NCI-H1930 (cell line): ENCODE measurements at regions not wholly inside any gene's neighbourhood (a gene's known extent, or its start where the extent isn't known, plus 50 kb on each side); places are given as distances from the start of the nearest gene placed in this dataset.
"Not testable (repeated sequence)": the region's sequence is repeated elsewhere in the genome, so short reads cannot be mapped to it uniquely, and the experiment has no call there.

Experiments
- DNase-seq, 2 experiments: peaks; one replicate each; lab custom pipeline; 2025; lab: John Stamatoyannopoulos, UW

DNA sequence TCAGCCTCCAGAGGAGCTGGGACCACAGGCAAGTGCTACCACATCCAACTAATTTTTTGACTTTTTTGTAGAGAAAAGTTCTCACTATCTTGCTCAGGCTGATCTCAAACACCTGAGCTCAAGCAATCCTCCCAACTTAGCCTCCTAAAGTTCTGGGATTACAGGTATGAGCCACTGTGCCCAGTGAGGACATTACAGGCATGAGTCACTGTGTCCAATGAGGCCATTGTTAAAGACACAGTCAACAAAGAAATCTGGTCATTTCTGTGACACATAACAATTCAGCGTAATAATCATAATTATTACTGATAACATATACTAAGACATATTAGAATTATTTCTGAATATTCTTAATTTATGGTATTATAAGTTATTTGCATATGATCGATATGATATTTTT, 463.4 kb upstream of the NDN start:
- no peak for DNase-seq

DNA sequence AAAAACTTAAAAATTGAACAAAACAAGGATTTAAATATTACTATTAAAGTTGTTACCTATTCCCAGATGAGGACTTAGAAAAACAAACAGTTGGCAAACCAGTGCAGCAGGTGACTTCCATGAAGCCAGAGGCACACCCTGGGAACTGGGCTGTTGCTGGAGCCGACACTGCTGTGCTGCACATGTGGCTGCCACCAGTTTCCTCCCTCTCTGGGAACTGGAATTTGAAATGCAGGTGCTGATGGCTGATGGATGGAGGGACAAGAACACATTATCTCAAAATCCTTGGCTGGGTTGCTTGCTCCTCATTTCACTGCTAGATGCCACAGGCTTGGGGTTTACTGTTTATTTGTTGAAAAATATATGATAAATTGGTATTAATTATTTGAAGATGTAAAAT, 471.2 kb upstream of the NDN start:
- not testable (repeated sequence) for DNase-seq

DNA sequence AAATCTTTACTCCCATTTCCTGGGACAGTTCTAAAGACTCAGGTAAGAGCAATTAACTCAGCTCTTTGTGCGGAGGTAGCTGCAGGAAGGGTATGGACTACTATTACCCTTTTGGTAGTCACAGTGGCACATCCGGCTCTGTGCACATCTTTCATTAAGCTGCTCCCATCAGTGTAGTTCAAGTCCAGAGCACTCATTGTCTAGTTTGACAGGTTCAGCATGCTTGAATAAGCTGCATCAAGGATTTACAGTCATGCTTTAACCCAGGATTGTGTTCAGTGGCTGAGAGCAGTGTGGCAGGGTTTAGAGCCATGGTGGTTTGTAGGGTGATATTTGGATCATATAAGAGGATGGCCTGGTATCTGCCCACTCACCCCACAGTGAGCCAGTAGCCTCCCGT, 478.4 kb upstream of the NDN start:
- not testable (repeated sequence) for DNase-seq

DNA sequence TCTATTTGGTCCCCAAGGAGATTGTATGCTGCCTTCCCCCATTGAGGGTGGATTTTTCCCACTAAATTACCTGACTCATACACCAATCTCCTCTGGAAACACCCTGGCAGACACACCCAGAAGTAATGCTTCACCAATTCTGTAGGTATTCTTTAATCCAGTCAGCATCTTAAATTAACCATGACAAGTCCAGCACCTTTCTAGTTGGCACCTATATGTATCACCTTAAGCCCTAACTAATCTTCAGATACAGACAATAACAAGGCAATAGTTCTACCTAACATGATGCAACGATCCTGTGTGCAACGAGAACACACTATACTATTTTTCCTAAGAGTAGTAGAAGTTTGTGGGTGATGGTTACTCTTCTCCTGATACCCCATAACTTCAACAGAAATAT, 473.3 kb upstream of the NPAP1 start:
- not testable (repeated sequence) for DNase-seq

DNA sequence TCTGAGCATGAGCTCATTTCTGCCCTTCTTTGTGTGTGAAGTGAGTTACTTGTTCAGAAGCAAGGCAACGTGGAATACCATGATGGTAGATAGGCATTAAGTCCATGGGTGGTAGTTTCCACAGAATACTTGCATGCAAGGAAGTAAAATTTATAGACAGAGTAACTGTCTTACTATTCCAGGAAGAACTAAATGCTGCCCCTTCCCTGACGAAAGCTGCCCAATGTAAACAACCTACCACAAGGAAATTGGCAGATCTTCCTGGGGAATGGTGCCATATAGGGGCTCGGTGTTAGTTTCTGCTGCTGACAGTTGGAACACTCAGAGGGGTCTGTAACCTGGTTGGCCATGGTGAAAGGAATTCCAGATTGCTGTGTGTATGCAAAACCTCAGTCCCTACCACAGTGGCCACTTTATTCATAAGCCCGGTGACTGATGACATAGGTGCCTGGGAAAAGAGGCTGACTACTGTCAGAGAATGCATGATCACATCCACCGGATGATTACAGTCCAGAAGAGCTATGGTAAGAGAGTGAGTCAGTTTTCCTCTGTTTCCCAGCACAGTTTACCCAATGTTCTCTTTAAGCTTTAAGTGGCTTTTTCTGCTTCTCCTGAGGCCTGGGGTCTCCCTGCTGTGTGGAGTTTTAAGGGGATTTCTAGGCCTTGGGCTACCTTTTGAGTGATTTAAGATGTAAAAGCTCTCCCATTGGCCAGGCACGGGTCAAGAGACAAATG, 463.7 kb upstream of the NPAP1 start:
- DNase-seq = not testable (repeated sequence)

DNA sequence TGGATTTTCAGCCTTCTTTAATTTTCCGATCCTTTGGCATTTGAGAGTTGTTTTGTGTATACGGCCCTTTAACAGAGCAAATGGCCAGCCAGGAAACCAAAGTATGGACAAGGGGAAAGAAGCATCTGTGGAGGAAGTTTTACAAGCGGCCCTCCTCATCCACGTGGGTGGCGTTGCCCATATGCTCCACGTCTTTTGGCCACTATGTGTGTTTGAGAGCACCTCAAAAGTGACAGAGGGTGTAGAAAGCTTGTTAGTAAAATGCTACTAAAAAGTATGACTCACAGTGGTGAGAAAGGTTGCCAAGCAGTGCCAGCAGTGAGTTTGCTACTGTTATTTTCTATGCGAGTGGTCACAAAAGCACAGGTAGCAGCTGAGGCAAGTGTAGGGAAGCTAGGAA, 451.8 kb upstream of the NPAP1 start:
- DNase-seq = no peak

DNA sequence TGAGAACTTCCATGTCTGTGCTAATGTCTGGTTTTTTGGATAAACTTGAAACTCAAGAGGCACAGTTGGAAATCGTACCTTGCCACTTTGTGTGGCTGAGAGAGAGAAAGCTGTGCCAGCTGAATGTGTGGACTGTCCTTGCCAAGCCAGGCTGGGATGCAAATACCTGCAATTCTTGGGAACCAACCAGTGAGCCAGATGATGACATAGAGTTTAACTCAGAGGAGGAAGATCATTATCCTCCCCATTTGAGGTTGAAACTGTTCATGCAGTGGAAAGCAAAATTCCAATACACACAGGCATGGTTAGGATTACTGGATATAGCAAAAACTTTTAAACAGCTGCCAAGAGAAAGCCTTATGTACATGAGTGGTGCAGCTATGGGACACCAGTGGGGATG, 451.4 kb upstream of the NPAP1 start:
- DNase-seq = no peak

DNA sequence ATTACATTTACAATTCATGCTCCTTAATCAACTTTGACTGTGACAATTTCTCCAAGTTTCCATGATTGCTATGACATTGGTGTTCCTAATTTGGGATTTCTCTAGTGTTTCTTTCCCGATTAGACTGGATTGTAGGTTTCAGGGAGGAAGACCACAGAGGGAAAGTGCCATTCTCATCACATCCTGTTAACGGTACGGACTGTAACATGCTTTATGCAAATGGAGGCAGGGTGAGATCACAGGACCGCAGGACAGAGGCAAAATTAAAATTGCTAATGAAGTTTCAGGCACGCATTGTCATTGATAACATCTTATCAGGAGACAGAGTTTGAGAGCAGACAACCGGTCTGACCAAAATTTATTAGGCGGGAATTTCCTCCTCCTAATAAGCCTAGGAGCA, 446.7 kb upstream of the NPAP1 start:
- not testable (repeated sequence) for DNase-seq

DNA sequence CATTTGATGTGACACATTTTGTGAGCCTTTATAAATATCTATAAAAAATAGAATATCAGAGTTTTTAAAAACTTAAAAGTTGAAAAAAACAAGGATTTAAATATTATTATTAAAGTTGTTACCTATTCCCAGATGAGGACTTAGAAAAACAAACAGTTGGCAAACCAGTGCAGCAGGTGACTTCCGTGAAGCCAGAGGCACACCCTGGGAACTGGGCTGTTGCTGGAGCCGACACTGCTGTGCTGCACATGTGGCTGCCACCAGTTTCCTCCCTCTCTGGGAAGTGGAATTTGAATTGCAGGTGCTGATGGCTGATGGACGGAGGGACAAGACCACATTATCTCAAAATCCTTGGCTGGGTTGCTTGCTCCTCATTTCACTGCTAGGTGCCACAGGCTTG, 442.4 kb upstream of the NPAP1 start:
- DNase-seq = not testable (repeated sequence)

DNA sequence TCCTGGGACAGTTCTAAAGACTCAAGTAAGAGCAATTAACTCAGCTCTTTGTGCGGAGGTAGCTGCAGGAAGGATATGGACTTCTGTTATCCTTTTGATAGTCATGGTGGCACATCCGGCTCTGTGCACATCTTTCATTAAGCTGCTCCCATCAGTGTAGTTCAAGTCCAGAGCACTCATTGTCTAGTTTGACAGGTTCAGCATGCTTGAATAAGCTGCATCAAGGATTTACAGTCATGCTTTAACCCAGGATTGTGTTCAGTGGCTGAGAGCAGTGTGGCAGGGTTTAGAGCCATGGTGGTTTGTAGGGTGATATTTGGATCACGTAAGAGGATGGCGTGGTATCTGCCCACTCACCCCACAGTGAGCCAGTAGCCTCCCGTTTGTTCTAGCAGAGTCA, 435.0 kb upstream of the NPAP1 start:
- not testable (repeated sequence) for DNase-seq

DNA sequence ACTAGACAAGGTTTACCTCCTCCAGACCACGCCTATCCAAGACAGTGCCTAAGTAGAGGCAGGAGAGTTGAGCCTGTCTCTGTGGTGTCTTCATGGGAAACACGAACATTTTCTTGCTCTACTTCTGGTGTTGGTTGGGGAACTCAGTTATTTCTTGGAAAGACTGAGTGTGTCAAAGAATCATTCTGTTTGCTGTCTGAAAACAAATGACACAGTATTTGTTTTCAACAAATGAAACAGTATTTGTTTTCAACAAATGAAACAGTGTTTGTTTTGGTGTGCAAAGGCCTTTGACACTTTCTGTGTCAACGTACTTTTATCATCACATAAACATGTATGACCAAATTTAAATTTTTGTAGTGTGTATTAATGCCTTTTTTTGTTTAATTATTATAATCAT, 416.5 kb upstream of the NPAP1 start:
- not testable (repeated sequence) for DNase-seq

DNA sequence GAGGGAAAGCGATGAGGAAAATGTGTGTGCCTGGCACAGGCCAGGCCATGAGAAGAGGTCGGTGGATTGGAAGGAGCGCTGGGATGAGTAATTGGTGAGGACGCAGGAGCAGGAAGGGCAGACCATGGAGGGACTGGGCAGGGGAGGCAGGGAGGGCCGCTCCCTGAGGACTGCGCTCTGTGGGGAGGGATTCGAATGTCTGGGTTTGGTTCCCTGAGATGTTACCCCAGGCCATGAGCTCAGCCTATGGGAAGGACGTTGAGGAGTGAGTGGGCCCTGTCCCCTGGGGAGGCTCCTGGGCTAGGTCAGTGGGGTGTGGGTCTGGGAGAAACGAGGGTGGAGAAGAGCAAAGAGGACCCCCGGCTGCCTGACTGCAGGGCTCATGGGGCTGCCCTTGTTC, 415.2 kb upstream of the NPAP1 start:
- not testable (repeated sequence) for DNase-seq

DNA sequence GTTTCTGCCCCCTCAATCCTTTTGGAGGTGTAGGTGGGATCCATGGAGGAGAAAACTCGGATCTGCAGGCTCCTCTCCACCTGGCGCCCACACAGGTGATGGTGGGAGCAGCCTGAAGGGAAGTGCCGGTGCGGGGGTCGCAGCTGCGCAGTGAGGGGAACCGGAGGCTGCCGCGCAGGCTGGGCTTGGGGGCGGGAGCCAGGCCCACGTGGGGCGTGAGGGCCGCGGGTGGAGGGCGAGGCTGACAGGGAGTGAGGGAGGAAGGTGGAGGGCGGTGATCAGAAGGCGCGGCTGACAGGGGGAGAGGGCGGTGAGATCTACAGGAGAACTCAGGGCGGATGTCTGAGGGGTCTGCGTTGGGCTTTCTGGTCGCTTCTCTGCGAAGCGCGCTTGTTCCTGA, 414.7 kb upstream of the NPAP1 start:
- not testable (repeated sequence) for DNase-seq

DNA sequence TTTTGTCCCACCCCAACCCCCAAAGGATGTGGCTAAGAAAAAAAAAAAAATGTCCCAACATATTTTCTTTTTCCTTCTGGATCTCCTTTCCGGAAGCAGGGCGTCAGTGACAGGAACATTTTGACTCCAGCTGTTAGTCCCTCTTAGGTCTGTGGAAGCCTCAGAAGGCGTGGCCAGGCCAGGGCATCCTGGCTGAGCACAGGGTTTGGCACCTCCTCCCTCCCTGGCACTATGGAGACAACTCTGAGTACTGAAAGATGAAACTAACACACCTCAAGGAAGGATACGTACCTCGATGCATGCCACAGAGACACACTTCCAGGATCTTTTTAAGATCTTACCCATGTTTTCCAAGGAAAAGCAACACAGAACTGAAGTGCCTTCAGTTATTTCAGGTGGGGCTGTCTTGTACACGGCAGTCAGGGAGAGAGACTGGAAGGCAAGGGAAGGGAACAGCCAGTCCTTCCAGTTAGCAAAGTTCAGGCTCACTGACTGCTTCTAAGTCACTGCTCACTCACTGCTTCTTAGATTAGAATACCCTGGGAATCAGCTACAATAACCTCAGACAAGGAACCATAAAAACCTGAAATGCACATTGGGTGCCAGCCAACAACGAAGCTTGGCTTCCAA, 406.9 kb upstream of the NPAP1 start:
- DNase-seq = not testable (repeated sequence)

DNA sequence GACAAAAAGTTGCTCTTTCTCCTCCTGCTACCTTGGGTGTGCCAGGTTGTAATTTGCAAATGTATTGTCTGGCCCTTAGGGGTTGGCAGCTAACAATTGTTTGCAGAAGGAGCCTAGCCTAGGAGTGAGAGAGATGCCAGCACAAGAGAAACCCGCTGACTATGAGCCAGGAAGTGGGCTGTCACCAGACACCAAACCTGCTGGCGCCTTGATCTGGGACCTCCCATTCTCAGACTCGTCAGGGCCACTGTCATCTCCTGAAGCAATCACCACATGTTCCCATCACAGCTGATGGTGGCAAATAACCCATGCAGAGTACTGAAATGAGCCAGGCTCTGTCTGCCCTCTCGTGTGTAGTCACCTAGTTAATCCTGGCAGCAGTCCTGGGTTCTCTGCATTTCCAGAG, 406.4 kb upstream of the NPAP1 start:
- DNase-seq = no peak

DNA sequence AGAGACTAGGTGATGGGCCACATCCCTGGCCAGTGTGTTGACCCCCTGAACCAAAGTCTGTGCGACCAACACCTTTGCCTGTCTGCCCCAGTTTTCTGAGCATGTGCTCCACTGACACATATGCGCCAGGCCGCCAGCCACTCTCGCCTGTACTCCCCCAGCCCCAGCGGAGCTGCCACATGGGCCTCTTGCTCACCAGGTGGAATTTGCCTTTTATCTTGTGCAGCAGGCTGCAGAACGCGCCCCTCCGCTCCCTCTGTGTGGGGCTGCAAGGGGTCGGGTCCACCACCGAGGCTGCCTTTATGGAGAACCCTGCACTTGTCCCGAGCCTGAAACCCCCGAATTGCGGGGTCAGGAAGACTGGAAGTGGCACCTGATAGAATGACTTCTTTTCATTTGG, 405.7 kb upstream of the NPAP1 start:
- DNase-seq = no peak

DNA sequence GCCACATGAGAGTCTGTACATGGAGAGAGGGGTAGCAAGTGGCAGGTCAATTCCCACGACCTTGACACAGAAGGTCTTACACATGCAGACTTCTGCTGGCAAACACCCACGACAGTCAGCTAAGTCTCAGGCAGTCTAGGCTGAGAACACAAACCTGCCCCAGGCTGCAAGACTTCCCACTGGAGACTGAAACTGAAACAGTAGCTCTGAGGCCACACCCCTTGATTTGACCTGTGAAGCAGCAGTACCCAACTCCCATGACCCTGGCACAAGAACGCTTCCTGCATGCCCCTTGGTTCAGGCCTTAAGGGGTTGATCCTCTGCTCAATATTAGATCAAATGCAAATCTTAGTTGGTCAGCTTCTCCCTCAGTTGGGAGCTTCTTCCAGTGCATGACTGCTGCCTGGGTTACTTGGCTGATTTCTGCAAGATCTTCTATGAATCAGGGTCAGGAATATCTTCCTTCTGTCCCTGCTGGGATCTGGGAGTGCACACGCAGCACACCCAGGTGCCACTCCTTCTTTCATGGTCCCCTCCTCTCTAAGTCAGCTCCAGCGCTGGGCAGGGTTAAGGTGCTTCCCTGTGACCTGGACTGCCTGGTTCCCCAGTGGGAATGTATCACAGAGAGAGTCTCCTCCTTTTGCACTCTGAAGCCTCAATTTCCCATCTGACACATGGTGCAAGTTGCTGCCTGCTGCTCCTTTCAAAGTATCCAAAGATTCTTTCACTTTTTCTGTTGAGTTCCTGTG, 403.9 kb upstream of the NPAP1 start:
- not testable (repeated sequence) for DNase-seq

DNA sequence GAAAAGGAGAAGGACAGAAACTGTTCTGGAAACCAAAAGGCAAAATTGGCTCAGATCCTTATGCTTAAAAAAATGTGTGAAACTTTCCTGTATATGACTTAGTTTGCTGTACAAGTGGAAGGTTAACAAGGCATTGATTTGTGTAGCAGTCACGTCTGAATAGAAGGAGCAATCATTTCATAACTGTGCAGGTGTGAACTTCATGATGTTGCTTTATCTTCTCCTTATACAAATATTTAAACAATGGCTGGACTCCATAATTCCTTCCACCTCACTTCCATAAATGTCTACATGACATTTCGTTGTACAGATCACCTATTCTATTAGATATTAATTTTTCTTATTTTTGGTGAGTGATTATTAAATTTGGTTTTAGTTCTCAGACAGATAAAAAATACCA, 382.7 kb upstream of the NPAP1 start:
- DNase-seq = no peak

DNA sequence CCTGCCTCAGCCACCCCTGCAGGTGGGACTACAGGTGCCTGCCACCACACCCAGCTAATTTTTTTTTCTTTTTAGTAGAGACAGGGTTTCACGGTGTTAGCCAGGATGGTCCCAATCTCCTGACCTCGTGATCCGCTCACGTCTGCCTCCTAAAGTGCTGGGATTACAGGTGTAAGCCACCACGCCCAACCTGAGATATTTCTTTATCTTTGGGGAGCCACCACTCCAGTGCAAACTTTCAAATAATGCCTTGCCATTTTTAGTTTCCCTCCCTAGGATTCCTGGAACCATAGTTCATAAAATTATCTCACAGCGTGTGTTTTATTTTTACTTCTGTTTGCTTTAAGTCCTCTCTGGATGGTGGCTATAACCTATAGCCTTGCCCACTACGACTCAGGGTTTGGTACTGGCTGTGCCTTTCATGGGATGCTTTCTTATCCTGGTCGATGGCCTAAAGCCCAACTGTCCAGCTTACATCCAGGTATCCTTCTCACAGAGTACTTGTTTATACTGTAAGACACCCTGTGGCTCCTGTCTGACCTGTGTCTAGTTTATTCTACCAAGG, 374.7 kb upstream of the NPAP1 start:
- not testable (repeated sequence) for DNase-seq

DNA sequence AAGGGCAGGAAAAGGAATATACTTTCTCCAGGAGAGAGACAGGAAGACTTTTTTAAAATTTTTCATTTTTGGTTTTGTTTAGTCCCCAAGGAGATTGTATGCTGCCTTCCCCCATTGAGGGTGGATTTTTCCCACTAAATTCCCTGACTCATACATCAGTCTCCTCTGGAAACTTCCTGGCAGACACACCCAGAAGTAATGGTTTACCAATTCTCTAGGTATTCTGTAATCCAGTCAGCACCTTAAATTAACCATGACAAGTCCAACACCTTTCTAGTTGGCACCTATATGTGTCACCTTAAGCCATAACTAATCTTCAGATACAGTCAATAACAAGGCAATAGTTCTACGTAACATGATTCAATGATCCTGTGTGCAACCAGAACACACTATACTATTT, 373.6 kb upstream of the NPAP1 start:
- DNase-seq = not testable (repeated sequence)

DNA sequence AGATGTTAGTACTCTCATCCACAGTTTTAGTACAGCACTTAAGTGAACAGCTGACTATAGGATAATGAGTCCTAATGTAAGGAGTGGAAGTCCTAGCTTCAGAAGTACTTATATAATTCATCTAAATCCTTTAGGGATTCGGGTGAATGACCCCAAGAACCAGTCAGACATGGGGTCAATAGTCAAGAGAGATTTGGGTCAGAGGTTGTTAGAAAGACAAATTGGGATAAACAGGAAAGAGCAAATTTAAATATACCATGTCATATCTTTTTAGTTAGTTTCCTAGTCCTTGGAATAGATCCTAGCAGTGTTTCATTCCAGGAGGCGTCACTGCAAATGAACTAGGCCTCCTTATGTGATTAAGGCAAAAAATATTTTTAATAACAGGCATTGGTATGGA, 370.8 kb upstream of the NPAP1 start:
- DNase-seq = not testable (repeated sequence)

DNA sequence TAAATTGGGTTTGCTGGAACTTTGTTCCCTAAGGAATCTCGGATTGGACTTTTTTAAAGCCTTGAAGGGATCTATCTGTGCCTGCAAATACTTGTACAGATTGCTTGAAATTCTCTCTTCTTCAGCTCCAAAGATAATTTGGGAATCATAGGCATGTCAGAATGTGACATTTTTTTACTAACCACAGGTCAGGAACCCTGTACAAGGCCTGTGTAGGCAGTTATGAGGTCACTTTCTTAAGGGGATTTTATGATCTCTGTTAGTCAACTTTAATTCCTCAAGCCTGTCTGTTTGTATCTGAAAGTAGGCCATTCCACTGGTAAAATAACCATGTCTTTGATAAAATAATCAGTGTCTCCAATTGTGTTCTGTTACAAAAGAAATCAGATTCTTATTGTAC, 369.9 kb upstream of the NPAP1 start:
- not testable (repeated sequence) for DNase-seq

DNA sequence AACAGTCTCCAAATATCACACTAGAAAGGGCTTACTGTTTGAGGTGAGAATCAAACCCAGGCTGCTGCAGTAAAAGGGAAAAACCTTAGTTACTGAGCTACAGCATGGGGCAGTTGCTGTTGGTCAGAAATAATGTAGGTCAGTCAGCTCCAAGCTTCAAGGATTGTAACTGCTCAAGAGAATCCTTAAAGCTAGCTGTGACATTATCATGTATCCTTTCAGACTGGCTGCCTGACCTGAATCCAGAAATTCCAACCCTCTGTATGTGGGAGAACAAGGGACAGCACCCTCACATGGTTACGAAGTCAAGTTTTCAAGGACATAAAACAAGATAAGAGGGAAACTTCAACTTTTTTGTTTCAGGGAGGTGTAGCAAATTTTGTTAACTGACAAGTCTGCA, 365.9 kb upstream of the NPAP1 start:
- DNase-seq = not testable (repeated sequence)
